Heart left ventricle (tissue), 16 donors: ENCODE measurements at regions not wholly inside any gene's neighbourhood (a gene's known extent, or its start where the extent isn't known, plus 50 kb on each side); places are given as distances from the start of the nearest gene placed in this dataset.

Experiments used
- ATAC-seq, 4 donors: fragments of 200-7000 bp; cut with Tn5 transposase; one replicate each; pipeline ENCODE4 v1.9.1; 2020 to 2022; ENCODE audit warnings: moderate library complexity in 4 of 4, mild to moderate bottlenecking in 3 of 4, moderate number of reproducible peaks in 1 of 4
- DNase-seq, 5 donors: peaks; one replicate each; pipeline ENCODE4 v3.0.0-alpha.2; 2020
- H3K27ac ChIP-seq, 12 donors: fragments of 200-600 bp; sonication (generic) in 4 of 12; one replicate each; pipeline versions ENCODE4 v1.5.0 to v1.8.0; 2016 to 2022; ENCODE audit warnings: mild to moderate bottlenecking in 2 of 12
- H3K27me3 ChIP-seq, 9 donors: fragments of 200-600 bp; sonication (generic) in 2 of 9; one replicate each; pipeline versions ENCODE4 v1.5.1 to v1.8.0; 2016 to 2022; ENCODE audit warnings: mild to moderate bottlenecking in 3 of 9
- H3K36me3 ChIP-seq, 9 donors: fragments of 200-600 bp; sonication (generic) in 2 of 9; one replicate each; pipeline versions ENCODE4 v1.5.0 to v1.8.0; 2018 to 2022; ENCODE audit warnings: mild to moderate bottlenecking in 2 of 9
- H3K4me1 ChIP-seq, 12 donors: fragments of 200-600 bp; sonication (generic) in 4 of 12; one replicate each; pipeline versions ENCODE4 v1.5.0 to v1.8.0; 2016 to 2022; ENCODE audit warnings: mild to moderate bottlenecking in 3 of 12
- H3K4me3 ChIP-seq, 12 donors: fragments of 200-600 bp; sonication (generic) in 4 of 12; one replicate each; pipeline versions ENCODE4 v1.5.0 to v1.8.0; 2017 to 2022; ENCODE audit warnings: mild to moderate bottlenecking in 9 of 12, moderate library complexity in 4 of 12
- H3K9me3 ChIP-seq, 12 donors: fragments of 200-600 bp; sonication (generic) in 4 of 12; one replicate each; pipeline versions ENCODE4 v1.5.0 to v1.8.0; 2016 to 2022; ENCODE audit warnings: mild to moderate bottlenecking in 1 of 12
- POLR2A ChIP-seq, 2 donors: fragments of 450-650 bp; IDR thresholded peaks; one replicate each; pipeline ENCODE4 v1.6.1; 2017; ENCODE audit warnings: antibody characterized with exemption in 2 of 2, mild to moderate bottlenecking in 2 of 2, moderate library complexity in 2 of 2
- WGBS, 4 donors: extraction: QIAGEN DNeasy Blood & Tissue Kit in 2 of 4; methylation state at CpG; one replicate each; pipeline versions ENCODE4 v1.1.5 to v1.1.7; 2013 to 2018; 5-methylcytosine and 5-hydroxymethylcytosine counted together
- intact Hi-C, 10 donors: fragments of 100-400 bp; cut with DNase I; formaldehyde crosslinking; loops; one replicate each; pipeline versions ENCODE4 v1.11.1 to v1.14.2; 2022
- TF ChIP-seq, protein P1 (sequence below), 12 donors: fragments of 200-600 bp; sonication (generic) in 4 of 12; IDR thresholded peaks; one replicate each; pipeline versions ENCODE4 v1.5.0 to v1.8.0; 2018 to 2022; ENCODE audit warnings: antibody characterized with exemption in 12 of 12, mild to moderate bottlenecking in 5 of 12
- donor health status: ischemic (EF 13 %, LVEDD 7.1; RV severe dilation, severe dysfunction).
- donor health status: healthy with polysubstance abuse.
- donor health status: DM: no; HTN: yes; CAD: no.
- donor health status: DM: no; HTN: no; CAD: no.
- donor health status: ischemic (EF 25% LVEDD 6.9; RV normal size, moderate dysfunction).
- donor health status: ischemic (EF 25% LVEDD 5.7; RV mildly dilated, moderate dysfunction).
- donor health status: healthy.
- donor health status: DM: yes; HTN: yes; CAD: no.
- donor health status: ischemic (EF 35%, LVEDD 5.7; RV mildly dilated, moderate dysfunction).
- donor health status: nonischemic (EF 11% LVEDD 7.7; RV severe dilation, severe dysfunction).
- donor health status: DM: yes; HTN: yes; CAD: no.
- donor health status: PGD.
- donor health status: ischemic (EF 29% LVEDD 5.4; RV normal size, mild dysfunction).
- donor health status: nonischemic (EF 23%, LVEDD 6.1; RV moderate dilation, normal function).

DNA sequence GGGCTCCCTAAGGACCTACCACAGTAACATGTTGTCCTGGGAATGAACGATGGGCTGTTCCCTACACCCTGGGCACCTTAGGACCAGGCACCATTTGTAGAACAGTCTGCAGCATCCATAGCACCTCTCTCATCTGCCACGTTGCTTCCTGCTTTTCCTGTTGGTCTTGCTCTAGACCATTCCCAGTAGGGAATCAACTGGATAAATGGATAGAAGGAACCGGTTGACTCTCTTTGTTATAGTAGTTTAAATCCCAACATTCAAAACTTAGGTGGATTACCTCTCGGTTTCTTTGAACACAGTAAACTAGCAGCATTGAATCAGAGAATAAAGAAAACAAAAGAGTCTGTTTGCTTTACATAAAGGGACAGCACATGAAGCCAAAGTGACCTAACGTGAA is 159.1 kb downstream of the HS3ST3B1 start:
- intact Hi-C loops, result no loop called here
- DNase-seq (no peak), ATAC-seq (no peak)
- H3K4me3 ChIP-seq, result no peak overlapping the region
- peaks cover 0 to 3% (median 0%) of the 10 kb centered on the region in 9 donors for H3K27me3 ChIP-seq
- 61 to 71% (median 66%) methylated on average over 5 of the region's 5 CpGs for WGBS, 4 donors
- TF ChIP-seq, protein P1, sequence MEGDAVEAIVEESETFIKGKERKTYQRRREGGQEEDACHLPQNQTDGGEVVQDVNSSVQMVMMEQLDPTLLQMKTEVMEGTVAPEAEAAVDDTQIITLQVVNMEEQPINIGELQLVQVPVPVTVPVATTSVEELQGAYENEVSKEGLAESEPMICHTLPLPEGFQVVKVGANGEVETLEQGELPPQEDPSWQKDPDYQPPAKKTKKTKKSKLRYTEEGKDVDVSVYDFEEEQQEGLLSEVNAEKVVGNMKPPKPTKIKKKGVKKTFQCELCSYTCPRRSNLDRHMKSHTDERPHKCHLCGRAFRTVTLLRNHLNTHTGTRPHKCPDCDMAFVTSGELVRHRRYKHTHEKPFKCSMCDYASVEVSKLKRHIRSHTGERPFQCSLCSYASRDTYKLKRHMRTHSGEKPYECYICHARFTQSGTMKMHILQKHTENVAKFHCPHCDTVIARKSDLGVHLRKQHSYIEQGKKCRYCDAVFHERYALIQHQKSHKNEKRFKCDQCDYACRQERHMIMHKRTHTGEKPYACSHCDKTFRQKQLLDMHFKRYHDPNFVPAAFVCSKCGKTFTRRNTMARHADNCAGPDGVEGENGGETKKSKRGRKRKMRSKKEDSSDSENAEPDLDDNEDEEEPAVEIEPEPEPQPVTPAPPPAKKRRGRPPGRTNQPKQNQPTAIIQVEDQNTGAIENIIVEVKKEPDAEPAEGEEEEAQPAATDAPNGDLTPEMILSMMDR (IDR thresholded peaks at IDR 0.05), result no peak
- no peak for TF ChIP-seq POLR2A (IDR thresholded peaks at IDR 0.05)
- no peaks in the 10 kb centered on the region for H3K4me1 ChIP-seq
- H3K36me3 ChIP-seq, result no peaks in the 10 kb centered on the region
- H3K27ac ChIP-seq, result no peak overlapping the region
- no peaks in the 10 kb centered on the region for H3K9me3 ChIP-seq

GRCh38 chr17:14458724-14459123 is 157.8 kb downstream of the HS3ST3B1 start:
- intact Hi-C loops, result no loop called here
- H3K27ac ChIP-seq, result no peak overlapping the region
- H3K27me3 ChIP-seq, result peaks cover 0 to 3% (median 0%) of the 10 kb centered on the region in 9 donors
- no peaks in the 10 kb centered on the region for H3K9me3 ChIP-seq
- no peaks in the 10 kb centered on the region for H3K4me1 ChIP-seq
- H3K36me3 ChIP-seq, result no peaks in the 10 kb centered on the region
- 38 to 49% (median 43%) methylated on average over 3 of the region's 3 CpGs for WGBS, 4 donors
- DNase-seq (no peak), ATAC-seq (no peak)
- TF ChIP-seq POLR2A (IDR thresholded peaks at IDR 0.05), result no peak
- TF ChIP-seq, protein P1 (IDR thresholded peaks at IDR 0.05), result no peak
- no peak overlapping the region for H3K4me3 ChIP-seq

DNA sequence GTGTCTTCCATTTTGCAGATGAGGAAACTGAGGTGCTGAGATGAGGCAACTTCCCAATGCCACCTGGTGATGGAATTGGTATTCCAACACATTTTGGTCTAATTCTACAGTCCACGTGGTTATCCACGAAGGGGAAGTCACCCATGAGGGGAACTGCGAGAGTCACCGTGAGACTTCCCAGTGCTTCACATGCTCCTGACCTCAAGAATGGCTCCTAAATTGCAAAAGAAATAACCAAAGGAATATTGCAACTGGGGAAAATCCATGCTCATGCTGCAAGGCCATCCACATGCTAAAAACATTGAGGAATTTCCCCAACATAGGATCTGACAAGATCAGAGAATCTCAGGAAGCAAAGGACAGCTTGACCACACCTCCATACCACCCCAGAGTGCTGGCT is 153.9 kb downstream of the HS3ST3B1 start:
- TF ChIP-seq, protein P1 (IDR thresholded peaks at IDR 0.05), result no peak
- TF ChIP-seq POLR2A (IDR thresholded peaks at IDR 0.05), result no peak
- no peaks in the 10 kb centered on the region for H3K9me3 ChIP-seq
- H3K4me1 ChIP-seq, result peaks cover 0 to 2% (median 0%) of the 10 kb centered on the region in 12 donors
- no peak for DNase-seq
- ATAC-seq, result no peak
- intact Hi-C loops, result no loop called here
- H3K4me3 ChIP-seq, result no peak overlapping the region
- 85 to 93% (median 90%) methylated on average over 4 of the region's 4 CpGs for WGBS, 4 donors
- H3K27me3 ChIP-seq, result peaks cover 0 to 8% (median 0%) of the 10 kb centered on the region in 9 donors
- H3K36me3 ChIP-seq, result no peaks in the 10 kb centered on the region
- no peak overlapping the region for H3K27ac ChIP-seq

DNA sequence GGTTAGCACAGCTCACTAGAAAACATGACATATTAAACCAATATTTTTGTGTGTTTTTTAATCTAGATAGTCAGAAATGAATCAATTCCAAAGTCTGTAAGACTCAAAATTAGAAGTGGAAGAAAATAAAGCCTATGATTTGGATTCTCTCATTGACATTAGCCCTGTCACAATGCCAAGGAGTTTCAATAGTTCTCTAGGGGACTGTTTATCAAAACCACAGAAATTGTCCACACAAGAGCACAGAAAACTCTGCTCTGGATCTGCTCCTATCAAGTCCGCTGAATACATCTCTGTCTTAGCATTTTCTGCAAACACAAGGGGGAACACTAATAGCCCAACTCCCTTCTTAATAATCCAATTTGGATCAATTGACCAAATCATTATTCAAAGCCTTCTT is 152.0 kb downstream of the HS3ST3B1 start:
- peaks cover 0 to 8% (median 0%) of the 10 kb centered on the region in 9 donors for H3K27me3 ChIP-seq
- peaks cover 0 to 2% (median 0%) of the 10 kb centered on the region in 12 donors for H3K4me1 ChIP-seq
- no peak overlapping the region for H3K27ac ChIP-seq
- no peak for ATAC-seq
- no peak for TF ChIP-seq POLR2A (IDR thresholded peaks at IDR 0.05)
- TF ChIP-seq, protein P1 (IDR thresholded peaks at IDR 0.05), result no peak
- intact Hi-C loops, result no loop called here
- H3K36me3 ChIP-seq, result no peaks in the 10 kb centered on the region
- WGBS, 4 donors, result 54 to 84% (median 72%) methylated on average over 1 of the region's 1 CpG
- H3K4me3 ChIP-seq, result no peak overlapping the region
- no peak for DNase-seq
- H3K9me3 ChIP-seq, result no peaks in the 10 kb centered on the region
